HepG2 (cell line): ENCODE measurements at regions not wholly inside any gene's neighbourhood (a gene's known extent, or its start where the extent isn't known, plus 50 kb on each side); places are given as distances from the start of the nearest gene placed in this dataset.

Experiments used
- EHMT2 ChIP-seq: fragments of 200-600 bp; sonication (generic); IDR thresholded peaks from 2 replicates; pipeline ENCODE4 v1.7.0; 2017; ENCODE audit warnings: antibody characterized with exemption, low read depth, low read length, borderline replicate concordance
- EP300 ChIP-seq, 3 experiments: sonication (generic) in 1 of 3; formaldehyde crosslinking in 1 of 3; IDR thresholded peaks; 2 replicates each; pipeline versions ENCODE4 v1.5.1 to v1.6.1; 2011 to 2020; ENCODE audit warnings: low read depth in 2 of 3, low read length in 2 of 3, borderline replicate concordance in 1 of 3, improper control_type of control experiment in 1 of 3, mild to moderate bottlenecking in 1 of 3, missing genetic modification reagents in 1 of 3, moderate library complexity in 1 of 3
- FOXA3 ChIP-seq: IDR thresholded peaks from 2 replicates; pipeline ENCODE4 v1.6.1; 2016; ENCODE audit warnings: missing genetic modification reagents, missing compliant biosample characterization
- HNRNPH1 ChIP-seq: fragments of 200-400 bp; formaldehyde crosslinking; optimal IDR thresholded peaks from 2 replicates; pipeline ENCODE3; 2017; ENCODE audit warnings: mild to moderate bottlenecking, low read depth, low read length
- HOXA5 ChIP-seq: sonication (generic); formaldehyde crosslinking; IDR thresholded peaks from 2 replicates; pipeline ENCODE4 v1.4.0; 2020; ENCODE audit warnings: missing genetic modification reagents
- MNT ChIP-seq: fragments of 450-650 bp; IDR thresholded peaks from 2 replicates; pipeline ENCODE4 v1.6.1; 2016
- POGK ChIP-seq: sonication (generic); formaldehyde crosslinking; conservative IDR thresholded peaks from 2 replicates; pipeline ENCODE4 v1.8.0; 2022; ENCODE audit warnings: mild to moderate bottlenecking, moderate library complexity, missing genetic modification reagents
- TOE1 ChIP-seq: sonication (generic); formaldehyde crosslinking; IDR thresholded peaks from 2 replicates; pipeline ENCODE4 v1.4.0; 2020; ENCODE audit warnings: mild to moderate bottlenecking, missing genetic modification reagents
- ZFX ChIP-seq: sonication (generic); formaldehyde crosslinking; IDR thresholded peaks from 2 replicates; pipeline ENCODE4 v1.4.0; 2020; ENCODE audit warnings: mild to moderate bottlenecking, low read depth, missing genetic modification reagents, moderate library complexity
- ZNF142 ChIP-seq: sonication (generic); formaldehyde crosslinking; IDR thresholded peaks from 2 replicates; pipeline ENCODE4 v1.4.0; 2020; ENCODE audit warnings: missing genetic modification reagents
- TF ChIP-seq, protein P1 (sequence below): conservative IDR thresholded peaks from 2 replicates; pipeline ENCODE4 v1.6.1; 2018; ENCODE audit warnings: missing genetic modification reagents
- TF ChIP-seq, protein P2 (sequence below): sonication (generic); formaldehyde crosslinking; IDR thresholded peaks from 2 replicates; pipeline ENCODE4 v1.4.0; 2020; ENCODE audit warnings: mild to moderate bottlenecking, missing genetic modification reagents

DNA sequence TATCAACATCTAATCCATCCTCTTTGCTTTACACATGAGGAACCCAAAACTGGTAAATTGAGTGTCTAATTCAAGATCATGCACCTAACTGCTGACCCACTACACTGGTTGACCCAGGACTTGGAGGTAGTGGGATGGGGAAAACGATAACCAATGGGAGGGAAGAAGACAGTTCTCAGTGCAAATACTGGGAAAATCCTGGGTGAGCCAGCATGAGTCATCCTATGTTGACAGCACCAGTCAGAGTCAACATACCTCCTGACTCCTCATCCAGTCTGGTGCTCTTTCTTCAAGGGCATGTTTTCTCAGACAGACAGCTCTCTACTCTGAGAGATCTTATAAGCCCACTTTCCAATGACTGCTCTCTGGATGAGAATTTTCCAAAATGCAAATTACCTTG is 232.8 kb upstream of the PTGER4 start (continued):
- TF ChIP-seq ZFX (CRISPR knock-in tag) (no peak), ZNF142 (CRISPR knock-in tag) (no peak), POGK (CRISPR knock-in tag) (no peak), EHMT2 (no peak), TOE1 (CRISPR knock-in tag) (no peak), FOXA3 (CRISPR knock-in tag) (peak; percentile 97), EP300 (IDR thresholded peaks at IDR 0.05; ENCODE audit: low read depth in 2 of 2, low read length in 2 of 2) (peak in 1 of 2 experiments; percentile 62; a peak in 2 of 4 replicates), EP300 (CRISPR knock-in tag; IDR thresholded peaks at IDR 0.05; ENCODE audit: borderline replicate concordance) (peak; percentile 35; the same call in 1 of the 2 replicates), HNRNPH1 (no peak), MNT (no peak), HOXA5 (CRISPR knock-in tag) (no peak)
- TF ChIP-seq, protein P1, sequence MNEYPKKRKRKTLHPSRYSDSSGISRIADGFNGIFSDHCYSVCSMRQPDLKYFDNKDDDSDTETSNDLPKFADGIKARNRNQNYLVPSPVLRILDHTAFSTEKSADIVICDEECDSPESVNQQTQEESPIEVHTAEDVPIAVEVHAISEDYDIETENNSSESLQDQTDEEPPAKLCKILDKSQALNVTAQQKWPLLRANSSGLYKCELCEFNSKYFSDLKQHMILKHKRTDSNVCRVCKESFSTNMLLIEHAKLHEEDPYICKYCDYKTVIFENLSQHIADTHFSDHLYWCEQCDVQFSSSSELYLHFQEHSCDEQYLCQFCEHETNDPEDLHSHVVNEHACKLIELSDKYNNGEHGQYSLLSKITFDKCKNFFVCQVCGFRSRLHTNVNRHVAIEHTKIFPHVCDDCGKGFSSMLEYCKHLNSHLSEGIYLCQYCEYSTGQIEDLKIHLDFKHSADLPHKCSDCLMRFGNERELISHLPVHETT (CRISPR knock-in tag): no peak
- TF ChIP-seq, protein P2, sequence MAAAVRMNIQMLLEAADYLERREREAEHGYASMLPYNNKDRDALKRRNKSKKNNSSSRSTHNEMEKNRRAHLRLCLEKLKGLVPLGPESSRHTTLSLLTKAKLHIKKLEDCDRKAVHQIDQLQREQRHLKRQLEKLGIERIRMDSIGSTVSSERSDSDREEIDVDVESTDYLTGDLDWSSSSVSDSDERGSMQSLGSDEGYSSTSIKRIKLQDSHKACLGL (CRISPR knock-in tag): no peak
